H9 (cell line): ENCODE measurements at regions not wholly inside any gene's neighbourhood (a gene's known extent, or its start where the extent isn't known, plus 50 kb on each side); places are given as distances from the start of the nearest gene placed in this dataset.

ENCODE experiments used
- DNase-seq: peaks from one replicate; pipeline ENCODE4 v3.0.0-alpha.2; 2017
- H2AFZ ChIP-seq: one replicate; pipeline ENCODE4 v1.6.1; 2013; ENCODE audit warnings: mild to moderate bottlenecking, low read length, control low read depth, moderate library complexity
- H2AK5ac ChIP-seq: 2 replicates; pipeline ENCODE4 v1.6.1; 2013; ENCODE audit warnings: low read length, control low read depth, mixed read lengths; ENCODE audit not compliant: insufficient read length
- H2BK120ac ChIP-seq: one replicate; pipeline ENCODE4 v1.6.1; 2013; ENCODE audit warnings: low read depth, mild to moderate bottlenecking, low read length, control low read depth, inconsistent platforms; ENCODE audit not compliant: poor library complexity, severe bottlenecking
- H2BK12ac ChIP-seq: 2 replicates; pipeline ENCODE4 v1.6.1; 2013; ENCODE audit warnings: low read length, control low read depth, mixed read lengths, low read depth; ENCODE audit not compliant: insufficient read length
- H2BK15ac ChIP-seq: 2 replicates; pipeline ENCODE4 v1.6.1; 2013; ENCODE audit warnings: low read depth, low read length, control low read depth
- H2BK20ac ChIP-seq: one replicate; pipeline ENCODE4 v1.6.1; 2013; ENCODE audit warnings: low read depth, mild to moderate bottlenecking, low read length, control low read depth, inconsistent platforms; ENCODE audit not compliant: poor library complexity, severe bottlenecking
- H2BK5ac ChIP-seq: 2 replicates; pipeline ENCODE4 v1.6.1; 2013; ENCODE audit warnings: low read length, control low read depth, mixed read lengths; ENCODE audit not compliant: insufficient read length
- H3K14ac ChIP-seq: 2 replicates; pipeline ENCODE4 v1.6.1; 2013; ENCODE audit warnings: low read length, control low read depth; ENCODE audit not compliant: insufficient read depth
- H3K18ac ChIP-seq: 2 replicates; pipeline ENCODE4 v1.6.1; 2013; ENCODE audit warnings: low read depth, mild to moderate bottlenecking, mixed read lengths, low read length, control low read depth; ENCODE audit not compliant: insufficient read length
- H3K23ac ChIP-seq: 2 replicates; pipeline ENCODE4 v1.6.1; 2013; ENCODE audit warnings: low read length, control low read depth, mixed read lengths, low read depth; ENCODE audit not compliant: insufficient read length
- H3K23me2 ChIP-seq: 2 replicates; pipeline ENCODE4 v1.6.1; 2013; ENCODE audit warnings: low read depth, mild to moderate bottlenecking, mixed read lengths, low read length, control low read depth; ENCODE audit not compliant: insufficient read length, poor library complexity, severe bottlenecking
- H3K27ac ChIP-seq: 2 replicates; pipeline ENCODE4 v1.5.1; 2013; ENCODE audit warnings: low read length, control low read depth, mixed read lengths, low read depth; ENCODE audit not compliant: insufficient read length
- H3K27me3 ChIP-seq: 2 replicates; pipeline ENCODE4 v1.6.1; 2013; ENCODE audit warnings: low read length, control low read depth, inconsistent platforms; ENCODE audit not compliant: insufficient read depth
- H3K4ac ChIP-seq: 2 replicates; pipeline ENCODE4 v1.6.1; 2013; ENCODE audit warnings: low read depth, mild to moderate bottlenecking, control low read depth, inconsistent platforms, low read length, moderate library complexity
- H3K4me1 ChIP-seq: 2 replicates; pipeline ENCODE4 v1.6.1; 2013; ENCODE audit warnings: low read length, control low read depth, inconsistent platforms; ENCODE audit not compliant: insufficient read depth
- H3K4me2 ChIP-seq: 2 replicates; pipeline ENCODE4 v1.6.1; 2013; ENCODE audit warnings: low read length, control low read depth, mixed read lengths; ENCODE audit not compliant: insufficient read length, insufficient read depth
- H3K56ac ChIP-seq: 2 replicates; pipeline ENCODE4 v1.6.1; 2013; ENCODE audit warnings: low read depth, mild to moderate bottlenecking, mixed read lengths, low read length, control low read depth; ENCODE audit not compliant: insufficient read length
- H3K79me1 ChIP-seq: 2 replicates; pipeline ENCODE4 v1.6.1; 2013; ENCODE audit warnings: low read depth, mild to moderate bottlenecking, moderate library complexity, low read length, control low read depth, inconsistent platforms; ENCODE audit not compliant: insufficient read depth, poor library complexity, severe bottlenecking
- H3K79me2 ChIP-seq: 2 replicates; pipeline ENCODE4 v1.6.1; 2013; ENCODE audit warnings: low read length, control low read depth, inconsistent platforms; ENCODE audit not compliant: insufficient read depth
- H3K9ac ChIP-seq: 2 replicates; pipeline ENCODE4 v1.6.1; 2013; ENCODE audit warnings: low read length, control low read depth, mixed read lengths; ENCODE audit not compliant: insufficient read length; ENCODE audit errors: extremely low read depth
- H3K9me3 ChIP-seq: one replicate; pipeline ENCODE4 v1.6.1; 2013; ENCODE audit warnings: low read depth, low read length, inconsistent platforms; ENCODE audit not compliant: control insufficient read depth
- H3T11ph ChIP-seq: one replicate; pipeline ENCODE4 v1.6.1; 2013; ENCODE audit warnings: mild to moderate bottlenecking, low read length, control low read depth, inconsistent platforms
- H4K20me1 ChIP-seq: one replicate; pipeline ENCODE4 v1.6.1; 2013; ENCODE audit not compliant: control insufficient read depth, insufficient read length, insufficient read depth
- H4K5ac ChIP-seq: 2 replicates; pipeline ENCODE4 v1.6.1; 2013; ENCODE audit warnings: low read depth, mild to moderate bottlenecking, mixed read lengths, low read length, control low read depth; ENCODE audit not compliant: insufficient read length
- H4K8ac ChIP-seq: replicated peaks from 2 replicates; pipeline ENCODE4 v1.6.1; 2013; ENCODE audit warnings: low read length, control low read depth, mixed read lengths, low read depth; ENCODE audit not compliant: insufficient read length
- H4K91ac ChIP-seq: 2 replicates; pipeline ENCODE4 v1.6.1; 2013; ENCODE audit warnings: low read depth, mild to moderate bottlenecking, moderate library complexity, mixed read lengths, low read length, control low read depth; ENCODE audit not compliant: insufficient read length
- H3K27ac Mint-ChIP-seq, 3 experiments: 2 replicates in 2 of 3; 3 replicates in 1 of 3; pipeline ENCODE4 v1.8.0; 2020 to 2021; ENCODE audit warnings: mixed read lengths in 3 of 3, mild to moderate bottlenecking in 1 of 3, moderate library complexity in 1 of 3
- H3K27me3 Mint-ChIP-seq: 2 replicates; pipeline ENCODE4 v1.8.0; 2021; ENCODE audit warnings: low read depth, mild to moderate bottlenecking, moderate library complexity, mixed read lengths
- H3K36me3 Mint-ChIP-seq, 3 experiments: 2 replicates in 2 of 3; 3 replicates in 1 of 3; pipeline ENCODE4 v1.8.0; 2020 to 2021; ENCODE audit warnings: low read depth in 3 of 3, mixed read lengths in 3 of 3; ENCODE audit not compliant: insufficient read depth in 1 of 3
- H3K4me1 Mint-ChIP-seq, 2 experiments: 2 replicates each; pipeline ENCODE4 v1.8.0; 2020; ENCODE audit warnings: mixed read lengths in 2 of 2
- H3K4me3 Mint-ChIP-seq, 2 experiments: 2 replicates in 1 of 2; 3 replicates in 1 of 2; pipeline ENCODE4 v1.8.0; 2020 to 2021; ENCODE audit warnings: mild to moderate bottlenecking in 2 of 2, mixed read lengths in 2 of 2, moderate library complexity in 1 of 2
- H3K9me3 Mint-ChIP-seq, 2 experiments: 2 replicates in 1 of 2; 3 replicates in 1 of 2; pipeline ENCODE4 v1.8.0; 2020; ENCODE audit warnings: mild to moderate bottlenecking in 2 of 2, mixed read lengths in 2 of 2, moderate library complexity in 1 of 2
- WGBS: extraction: QIAGEN DNeasy Blood & Tissue Kit; methylation state at CpG from one replicate; pipeline ENCODE4 v1.1.7; 2013; ENCODE audit warnings: missing lambda C conversion rate, low lambda C conversion rate, mixed read lengths; ENCODE audit not compliant: insufficient read length; ENCODE audit errors: extremely low coverage; 5-methylcytosine and 5-hydroxymethylcytosine counted together
- TF ChIP-seq, protein P1 (sequence below): fragments of 200-600 bp; sonication (generic); conservative IDR thresholded peaks from 3 replicates; pipeline ENCODE4 v1.8.0; 2021; ENCODE audit warnings: antibody characterized with exemption, mild to moderate bottlenecking

DNA sequence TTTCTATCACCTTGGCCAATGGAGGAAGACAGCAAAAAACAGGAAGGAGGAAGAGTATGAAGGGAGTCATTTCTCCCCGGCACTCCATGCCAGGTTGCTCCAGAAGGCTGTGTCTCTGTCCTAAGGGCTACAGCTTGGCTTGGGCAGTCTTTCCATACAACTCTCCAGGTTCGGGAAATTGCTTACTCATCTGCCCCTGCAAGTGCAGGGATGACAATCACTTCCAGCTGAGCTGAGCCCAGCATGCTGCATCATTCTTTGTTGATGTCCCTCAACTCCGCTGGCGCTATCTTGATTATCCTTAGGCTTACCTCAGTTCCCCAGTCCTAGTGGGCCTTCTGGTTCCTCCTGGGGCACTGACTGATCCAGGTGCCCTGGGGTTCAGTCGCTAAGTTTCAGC is 86.9 kb upstream of the COPS8 start:
- H3K27ac Mint-ChIP-seq, result peak overlapping the region in 1 of 3 experiments; percentile 21; a peak in 1 of 7 replicates
- no peak overlapping the region for H3K4me2 ChIP-seq
- no peak overlapping the region for H2BK12ac ChIP-seq
- no peak overlapping the region for H3K14ac ChIP-seq
- no peaks in the 10 kb centered on the region for H3K79me1 ChIP-seq
- no peak overlapping the region for H2BK15ac ChIP-seq
- TF ChIP-seq, protein P1, sequence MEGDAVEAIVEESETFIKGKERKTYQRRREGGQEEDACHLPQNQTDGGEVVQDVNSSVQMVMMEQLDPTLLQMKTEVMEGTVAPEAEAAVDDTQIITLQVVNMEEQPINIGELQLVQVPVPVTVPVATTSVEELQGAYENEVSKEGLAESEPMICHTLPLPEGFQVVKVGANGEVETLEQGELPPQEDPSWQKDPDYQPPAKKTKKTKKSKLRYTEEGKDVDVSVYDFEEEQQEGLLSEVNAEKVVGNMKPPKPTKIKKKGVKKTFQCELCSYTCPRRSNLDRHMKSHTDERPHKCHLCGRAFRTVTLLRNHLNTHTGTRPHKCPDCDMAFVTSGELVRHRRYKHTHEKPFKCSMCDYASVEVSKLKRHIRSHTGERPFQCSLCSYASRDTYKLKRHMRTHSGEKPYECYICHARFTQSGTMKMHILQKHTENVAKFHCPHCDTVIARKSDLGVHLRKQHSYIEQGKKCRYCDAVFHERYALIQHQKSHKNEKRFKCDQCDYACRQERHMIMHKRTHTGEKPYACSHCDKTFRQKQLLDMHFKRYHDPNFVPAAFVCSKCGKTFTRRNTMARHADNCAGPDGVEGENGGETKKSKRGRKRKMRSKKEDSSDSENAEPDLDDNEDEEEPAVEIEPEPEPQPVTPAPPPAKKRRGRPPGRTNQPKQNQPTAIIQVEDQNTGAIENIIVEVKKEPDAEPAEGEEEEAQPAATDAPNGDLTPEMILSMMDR, result no peak
- peaks cover 1% of the 10 kb centered on the region for H3K27me3 Mint-ChIP-seq
- H4K20me1 ChIP-seq, result no peaks in the 10 kb centered on the region
- peaks cover 14 to 18% of the 10 kb centered on the region in 2 experiments for H3K9me3 Mint-ChIP-seq
- peaks cover 2% of the 10 kb centered on the region; the same call in 1 of the 2 replicates for H3K4me1 ChIP-seq
- H2BK20ac ChIP-seq, result no peak overlapping the region
- H3K9me3 ChIP-seq, result no peaks in the 10 kb centered on the region
- peaks cover 42 to 45% of the 10 kb centered on the region in 2 experiments for H3K4me1 Mint-ChIP-seq
- H3K79me2 ChIP-seq, result no peaks in the 10 kb centered on the region
- no peak for DNase-seq
- H4K8ac ChIP-seq, result no peak overlapping the region
- no peak overlapping the region for H3K4me3 Mint-ChIP-seq
- H2AK5ac ChIP-seq, result no peak overlapping the region
- H3K27ac ChIP-seq, result no peak overlapping the region
- no peak overlapping the region for H4K91ac ChIP-seq
- H2BK120ac ChIP-seq, result no peak overlapping the region
- no peak overlapping the region for H3K56ac ChIP-seq
- H2BK5ac ChIP-seq, result no peak overlapping the region
- no CpG with 5 or more reads among the region's 5 CpGs for WGBS
- H3T11ph ChIP-seq, result no peak overlapping the region
- H3K36me3 Mint-ChIP-seq, result peaks cover 4 to 23% (median 9%) of the 10 kb centered on the region in 3 experiments; a peak in 5 of 7 replicates
- no peak overlapping the region for H4K5ac ChIP-seq
- H3K23me2 ChIP-seq, result no peaks in the 10 kb centered on the region
- H2AFZ ChIP-seq, result no peak overlapping the region
- H3K27me3 ChIP-seq, result no peaks in the 10 kb centered on the region
- no peak overlapping the region for H3K18ac ChIP-seq
- H3K4ac ChIP-seq, result no peak overlapping the region
- H3K23ac ChIP-seq, result no peak overlapping the region
- H3K9ac ChIP-seq, result no peak overlapping the region
